ENCODE measurements at regions not wholly inside any gene's neighbourhood (a gene's known extent, or its start where the extent isn't known, plus 50 kb on each side); places are given as distances from the start of the nearest gene placed in this dataset.

- intact Hi-C loops (cut with micrococcal nuclease), result no loop called here
- no peaks in the 10 kb centered on the region for H3K36me3 Mint-ChIP-seq
- H3K27ac Mint-ChIP-seq, result no peak overlapping the region
- Histone ChIP-seq H3K27ac (ENCODE audit: low read depth, low read length) (no peak overlapping the region), H3K9me3 (ENCODE audit: control insufficient read depth in 1 of 2, low read length in 2 of 2) (no peaks in the 10 kb centered on the region), H3K4me1 (ENCODE audit: insufficient read depth, low read length) (no peaks in the 10 kb centered on the region), H3K27me3 (ENCODE audit: insufficient read depth, low read length) (no peaks in the 10 kb centered on the region), H3K36me3 (ENCODE audit: insufficient read depth, low read length) (no peaks in the 10 kb centered on the region), H3K4me3 (ENCODE audit: low read length in 2 of 2) (no peak overlapping the region)
- DNase-seq, result no peak
- CTCF ChIA-PET (ENCODE audit: partially characterized antibody), result no interaction called here
- H3K9me3 Mint-ChIP-seq, result peaks cover 0 to 5% (median 1%) of the 10 kb centered on the region in 8 donors
- no peaks in the 10 kb centered on the region for H3K4me1 Mint-ChIP-seq
- H3K27me3 Mint-ChIP-seq, result no peaks in the 10 kb centered on the region
- POLR2A ChIA-PET (ENCODE audit: partially characterized antibody), result no interaction called here
- no peak overlapping the region for H3K4me3 Mint-ChIP-seq
These were observed 442.7 kb downstream of the IPMK start for GRCh38 chr10:57825015-57825414.

- Histone ChIP-seq H3K9me3 (ENCODE audit: control insufficient read depth in 1 of 2, low read length in 2 of 2) (no peaks in the 10 kb centered on the region), H3K27me3 (ENCODE audit: insufficient read depth, low read length) (no peaks in the 10 kb centered on the region), H3K36me3 (ENCODE audit: insufficient read depth, low read length) (no peaks in the 10 kb centered on the region), H3K4me1 (ENCODE audit: insufficient read depth, low read length) (no peaks in the 10 kb centered on the region), H3K27ac (ENCODE audit: low read depth, low read length) (no peak overlapping the region), H3K4me3 (ENCODE audit: low read length in 2 of 2) (no peak overlapping the region)
- peaks cover 0 to 7% (median 2%) of the 10 kb centered on the region in 8 donors for H3K9me3 Mint-ChIP-seq
- DNase-seq, result no peak
- ChIA-PET CTCF (ENCODE audit: partially characterized antibody) (no interaction called here), POLR2A (ENCODE audit: partially characterized antibody) (no interaction called here)
- no peak overlapping the region for H3K27ac Mint-ChIP-seq
- no peaks in the 10 kb centered on the region for H3K4me1 Mint-ChIP-seq
- H3K4me3 Mint-ChIP-seq, result no peak overlapping the region
- no peaks in the 10 kb centered on the region for H3K27me3 Mint-ChIP-seq
- intact Hi-C loops (cut with micrococcal nuclease), result no loop called here
- H3K36me3 Mint-ChIP-seq, result no peaks in the 10 kb centered on the region
These were observed 444.3 kb downstream of the IPMK start for GRCh38 chr10:57823398-57823797.

- no peak overlapping the region for H3K4me3 Mint-ChIP-seq
- H3K27me3 Mint-ChIP-seq, result no peaks in the 10 kb centered on the region
- ChIA-PET POLR2A (ENCODE audit: partially characterized antibody) (no interaction called here), CTCF (ENCODE audit: partially characterized antibody) (no interaction called here)
- no peaks in the 10 kb centered on the region for H3K4me1 Mint-ChIP-seq
- Histone ChIP-seq H3K9me3 (ENCODE audit: control insufficient read depth in 1 of 2, low read length in 2 of 2) (no peaks in the 10 kb centered on the region), H3K4me3 (ENCODE audit: low read length in 2 of 2) (no peak overlapping the region), H3K36me3 (ENCODE audit: insufficient read depth, low read length) (no peaks in the 10 kb centered on the region), H3K4me1 (ENCODE audit: insufficient read depth, low read length) (no peaks in the 10 kb centered on the region), H3K27ac (ENCODE audit: low read depth, low read length) (no peak overlapping the region), H3K27me3 (ENCODE audit: insufficient read depth, low read length) (no peaks in the 10 kb centered on the region)
- H3K36me3 Mint-ChIP-seq, result no peaks in the 10 kb centered on the region
- intact Hi-C loops (cut with micrococcal nuclease), result no loop called here
- DNase-seq, result no peak
- H3K27ac Mint-ChIP-seq, result no peak overlapping the region
- peaks cover 0 to 7% (median 2%) of the 10 kb centered on the region in 8 donors for H3K9me3 Mint-ChIP-seq
These were observed 444.7 kb downstream of the IPMK start for GRCh38 chr10:57822965-57823364.

- Histone ChIP-seq H3K27ac (ENCODE audit: low read depth, low read length) (no peak overlapping the region), H3K4me3 (ENCODE audit: low read length in 2 of 2) (no peak overlapping the region), H3K9me3 (ENCODE audit: control insufficient read depth in 1 of 2, low read length in 2 of 2) (no peaks in the 10 kb centered on the region), H3K27me3 (ENCODE audit: insufficient read depth, low read length) (no peaks in the 10 kb centered on the region), H3K4me1 (ENCODE audit: insufficient read depth, low read length) (no peaks in the 10 kb centered on the region), H3K36me3 (ENCODE audit: insufficient read depth, low read length) (no peaks in the 10 kb centered on the region)
- Mint-ChIP-seq H3K27ac (no peak overlapping the region), H3K9me3 (peaks cover 0 to 3% (median 0%) of the 10 kb centered on the region in 8 donors), H3K27me3 (no peaks in the 10 kb centered on the region), H3K4me3 (no peak overlapping the region), H3K36me3 (no peaks in the 10 kb centered on the region), H3K4me1 (no peaks in the 10 kb centered on the region)
- POLR2A ChIA-PET (ENCODE audit: partially characterized antibody), result no interaction called here
- no peak for DNase-seq
- CTCF ChIA-PET (ENCODE audit: partially characterized antibody), result no interaction called here
- intact Hi-C loops (cut with micrococcal nuclease), result no loop called here
These were observed 449.2 kb downstream of the IPMK start for GRCh38 chr10:57818522-57818921.

- H3K4me1 ChIP-seq (ENCODE audit: insufficient read depth, low read length), result no peaks in the 10 kb centered on the region
- no peak for DNase-seq
- H3K27ac Mint-ChIP-seq, result no peak overlapping the region
- no peaks in the 10 kb centered on the region for H3K27me3 Mint-ChIP-seq
- peaks cover 0 to 3% (median 0%) of the 10 kb centered on the region in 8 donors for H3K9me3 Mint-ChIP-seq
- H3K4me1 Mint-ChIP-seq, result no peaks in the 10 kb centered on the region
- H3K27me3 ChIP-seq (ENCODE audit: insufficient read depth, low read length), result no peaks in the 10 kb centered on the region
- no peaks in the 10 kb centered on the region for H3K9me3 ChIP-seq (ENCODE audit: control insufficient read depth in 1 of 2, low read length in 2 of 2)
- H3K36me3 ChIP-seq (ENCODE audit: insufficient read depth, low read length), result no peaks in the 10 kb centered on the region
- intact Hi-C loops (cut with micrococcal nuclease), result no loop called here
- H3K4me3 Mint-ChIP-seq, result no peak overlapping the region
- CTCF ChIA-PET (ENCODE audit: partially characterized antibody), result interaction anchor here (1.7 kb wide), 1 partner anchor 13 kb away, joined by 4 read pairs; no protein-coding TSS in a partner anchor
- H3K27ac ChIP-seq (ENCODE audit: low read depth, low read length), result no peak overlapping the region
- POLR2A ChIA-PET (ENCODE audit: partially characterized antibody), result no interaction called here
- H3K36me3 Mint-ChIP-seq, result no peaks in the 10 kb centered on the region
- H3K4me3 ChIP-seq (ENCODE audit: low read length in 2 of 2), result no peak overlapping the region
These were observed 450.0 kb downstream of the IPMK start for GRCh38 chr10:57817741-57818140.

- Mint-ChIP-seq H3K36me3 (no peaks in the 10 kb centered on the region), H3K27me3 (no peaks in the 10 kb centered on the region), H3K9me3 (peaks cover 0 to 3% (median 0%) of the 10 kb centered on the region in 8 donors), H3K4me1 (no peaks in the 10 kb centered on the region), H3K27ac (no peak overlapping the region), H3K4me3 (no peak overlapping the region)
- Histone ChIP-seq H3K27me3 (ENCODE audit: insufficient read depth, low read length) (no peaks in the 10 kb centered on the region), H3K4me1 (ENCODE audit: insufficient read depth, low read length) (no peaks in the 10 kb centered on the region), H3K27ac (ENCODE audit: low read depth, low read length) (no peak overlapping the region), H3K36me3 (ENCODE audit: insufficient read depth, low read length) (no peaks in the 10 kb centered on the region), H3K9me3 (ENCODE audit: control insufficient read depth in 1 of 2, low read length in 2 of 2) (no peaks in the 10 kb centered on the region), H3K4me3 (ENCODE audit: low read length in 2 of 2) (no peak overlapping the region)
- POLR2A ChIA-PET (ENCODE audit: partially characterized antibody), result no interaction called here
- CTCF ChIA-PET (ENCODE audit: partially characterized antibody), result no interaction called here
- no peak for DNase-seq
- intact Hi-C loops (cut with micrococcal nuclease), result no loop called here
These were observed 451.7 kb downstream of the IPMK start for GRCh38 chr10:57815949-57816348.

GRCh38 chr10:57809961-57810360 is 457.7 kb downstream of the IPMK start:
- H3K4me1 Mint-ChIP-seq, result no peaks in the 10 kb centered on the region
- H3K27ac ChIP-seq (ENCODE audit: low read depth, low read length), result no peak overlapping the region
- POLR2A ChIA-PET (ENCODE audit: partially characterized antibody), result no interaction called here
- no peak overlapping the region for H3K27ac Mint-ChIP-seq
- intact Hi-C loops (cut with micrococcal nuclease), result no loop called here
- H3K4me3 ChIP-seq (ENCODE audit: low read length in 2 of 2), result no peak overlapping the region
- no peak for DNase-seq
- H3K27me3 ChIP-seq (ENCODE audit: insufficient read depth, low read length), result no peaks in the 10 kb centered on the region
- CTCF ChIA-PET (ENCODE audit: partially characterized antibody), result no interaction called here
- no peaks in the 10 kb centered on the region for H3K36me3 ChIP-seq (ENCODE audit: insufficient read depth, low read length)
- H3K9me3 Mint-ChIP-seq, result peaks cover 0 to 5% (median 0%) of the 10 kb centered on the region in 8 donors
- H3K36me3 Mint-ChIP-seq, result no peaks in the 10 kb centered on the region
- H3K4me3 Mint-ChIP-seq, result no peak overlapping the region
- no peaks in the 10 kb centered on the region for H3K9me3 ChIP-seq (ENCODE audit: control insufficient read depth in 1 of 2, low read length in 2 of 2)
- no peaks in the 10 kb centered on the region for H3K27me3 Mint-ChIP-seq
- no peaks in the 10 kb centered on the region for H3K4me1 ChIP-seq (ENCODE audit: insufficient read depth, low read length)

- POLR2A ChIA-PET (ENCODE audit: partially characterized antibody), result no interaction called here
- H3K36me3 Mint-ChIP-seq, result no peaks in the 10 kb centered on the region
- CTCF ChIA-PET (ENCODE audit: partially characterized antibody), result no interaction called here
- no peaks in the 10 kb centered on the region for H3K36me3 ChIP-seq (ENCODE audit: insufficient read depth, low read length)
- no peaks in the 10 kb centered on the region for H3K4me1 Mint-ChIP-seq
- H3K27me3 Mint-ChIP-seq, result no peaks in the 10 kb centered on the region
- intact Hi-C loops (cut with micrococcal nuclease), result no loop called here
- no peaks in the 10 kb centered on the region for H3K9me3 ChIP-seq (ENCODE audit: control insufficient read depth in 1 of 2, low read length in 2 of 2)
- no peaks in the 10 kb centered on the region for H3K4me1 ChIP-seq (ENCODE audit: insufficient read depth, low read length)
- no peak overlapping the region for H3K27ac ChIP-seq (ENCODE audit: low read depth, low read length)
- no peaks in the 10 kb centered on the region for H3K27me3 ChIP-seq (ENCODE audit: insufficient read depth, low read length)
- no peak for DNase-seq
- peaks cover 0 to 5% (median 0%) of the 10 kb centered on the region in 8 donors for H3K9me3 Mint-ChIP-seq
- H3K4me3 Mint-ChIP-seq, result no peak overlapping the region
- no peak overlapping the region for H3K4me3 ChIP-seq (ENCODE audit: low read length in 2 of 2)
- H3K27ac Mint-ChIP-seq, result no peak overlapping the region
These were observed 459.8 kb downstream of the IPMK start for GRCh38 chr10:57807906-57808305.

All from CD4-positive, alpha-beta memory T cell (primary cell).